ENCODE measurements at regions not wholly inside any gene's neighbourhood (a gene's known extent, or its start where the extent isn't known, plus 50 kb on each side); places are given as distances from the start of the nearest gene placed in this dataset.

DNA sequence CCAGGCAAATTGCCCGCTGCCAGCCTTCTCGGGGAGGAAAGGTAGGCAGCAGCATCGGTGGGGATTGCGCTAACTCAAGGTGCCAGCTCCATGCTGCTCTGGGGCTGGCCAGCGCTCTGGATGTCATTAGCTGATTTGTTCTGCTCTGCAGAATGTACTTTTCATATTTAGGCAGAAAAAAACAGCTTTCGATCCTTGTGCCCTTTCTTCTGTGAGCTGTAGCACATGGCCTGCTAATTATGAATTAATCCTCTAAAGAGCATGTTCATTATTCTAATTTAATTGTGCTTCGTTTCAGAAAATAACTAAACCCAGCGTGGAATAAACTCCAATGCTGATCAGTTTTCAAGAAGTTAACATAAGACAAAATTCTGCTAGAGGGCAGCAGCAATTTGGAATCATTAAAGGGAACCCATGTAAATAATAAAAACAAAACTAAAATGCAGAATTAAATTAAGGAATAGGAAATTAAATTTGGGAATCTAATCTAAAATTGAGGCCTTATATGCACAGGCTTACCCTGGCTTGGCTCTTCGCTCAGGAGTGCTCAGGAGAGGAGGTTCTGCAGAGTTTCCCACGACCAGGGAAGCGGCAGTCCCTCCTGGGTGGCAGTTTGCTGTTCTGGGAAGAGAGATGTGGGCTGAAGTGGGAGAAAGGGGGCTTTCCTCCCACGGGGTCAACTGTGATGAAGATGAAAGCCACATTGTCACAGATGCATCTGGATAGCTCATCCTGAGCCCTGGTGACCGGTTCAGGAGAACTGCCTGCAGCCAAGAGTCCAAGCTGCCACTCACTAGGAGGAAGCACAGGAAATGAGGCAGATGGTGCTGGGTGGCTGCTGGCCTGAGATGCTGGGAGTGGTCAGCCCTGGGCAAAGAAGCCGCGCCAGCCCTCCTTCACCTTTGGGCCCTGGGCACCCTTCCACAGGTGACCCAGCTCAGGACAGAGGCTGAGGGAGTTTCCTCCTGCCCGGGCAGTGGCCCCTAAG is 93.2 kb upstream of the PKDCC start:
- DNase-seq (ENCODE audit: low read depth in 2 of 2) = no peak

DNA sequence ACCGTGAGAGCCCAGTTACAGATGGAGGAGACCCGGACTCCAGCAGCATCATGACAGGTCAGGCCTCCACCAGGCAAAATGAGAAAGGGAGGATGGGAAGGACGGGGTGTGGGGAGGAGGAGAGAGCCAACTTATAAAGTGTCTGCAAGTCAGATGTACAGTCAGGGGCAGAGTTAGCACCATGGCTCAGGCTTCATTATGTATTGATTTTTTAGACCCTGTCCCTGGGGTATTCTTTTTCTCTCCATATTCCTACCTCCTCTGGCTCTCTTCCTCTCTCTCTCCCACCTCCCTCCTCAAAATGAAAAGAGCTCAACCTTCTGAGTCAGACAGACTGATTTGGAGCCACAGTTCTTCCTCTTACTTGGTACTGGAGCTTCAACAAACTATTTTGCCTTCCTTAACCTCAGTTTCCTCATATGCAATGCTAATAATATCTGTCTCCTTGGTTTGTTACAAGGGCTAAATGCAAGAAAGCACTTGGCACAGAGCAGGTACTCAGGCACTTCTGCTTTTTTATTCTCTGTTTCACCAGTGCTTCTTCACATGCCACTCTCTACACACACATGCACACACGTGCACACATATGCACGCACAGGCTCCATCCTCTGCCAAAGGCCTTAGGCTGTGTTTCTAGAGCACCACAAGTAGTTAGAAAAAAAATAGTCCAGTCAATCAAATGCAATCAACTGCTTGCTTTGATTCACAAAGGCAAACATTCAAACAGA is 92.3 kb upstream of the PKDCC start:
- DNase-seq (ENCODE audit: low read depth in 2 of 2) = no peak

DNA sequence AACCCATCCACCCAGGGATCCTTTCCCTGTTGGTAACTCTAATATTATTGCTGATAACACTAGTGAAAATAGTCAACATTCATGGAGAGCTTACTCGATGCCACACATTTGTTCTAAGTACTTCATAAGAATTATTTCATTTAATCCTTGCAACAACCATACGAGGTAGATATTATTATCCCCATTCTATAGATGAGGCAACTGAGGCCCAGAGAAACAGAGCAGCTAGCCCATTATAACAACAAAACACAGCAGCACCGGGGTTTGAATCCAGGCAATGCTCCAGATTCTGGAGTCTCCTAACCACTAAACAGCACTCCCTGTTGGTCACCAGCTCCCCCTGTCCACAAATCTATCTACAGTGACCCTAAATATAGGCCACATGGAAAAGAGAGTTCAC is 90.4 kb upstream of the PKDCC start:
- DNase-seq (ENCODE audit: low read depth in 2 of 2) = no peak

DNA sequence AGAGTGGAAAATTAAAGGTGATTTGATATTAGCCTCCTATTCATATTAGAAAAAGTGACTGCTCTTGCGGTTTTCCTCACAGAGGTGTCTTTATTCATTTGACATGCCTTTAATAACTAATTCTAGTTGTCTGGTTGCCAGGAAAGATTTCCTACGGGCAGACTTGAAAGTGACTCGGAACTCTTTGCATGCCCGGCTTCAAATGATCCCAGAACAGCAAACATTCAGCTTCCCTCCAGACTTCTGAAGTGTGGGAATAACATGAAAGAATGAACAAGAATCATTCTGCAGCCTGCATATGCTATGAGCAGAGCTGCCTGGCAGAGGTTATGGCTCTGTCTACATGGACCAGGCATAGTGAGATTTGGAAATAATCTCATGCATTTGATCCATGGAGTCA is 89.6 kb upstream of the PKDCC start:
- DNase-seq (ENCODE audit: low read depth in 2 of 2) = no peak

DNA sequence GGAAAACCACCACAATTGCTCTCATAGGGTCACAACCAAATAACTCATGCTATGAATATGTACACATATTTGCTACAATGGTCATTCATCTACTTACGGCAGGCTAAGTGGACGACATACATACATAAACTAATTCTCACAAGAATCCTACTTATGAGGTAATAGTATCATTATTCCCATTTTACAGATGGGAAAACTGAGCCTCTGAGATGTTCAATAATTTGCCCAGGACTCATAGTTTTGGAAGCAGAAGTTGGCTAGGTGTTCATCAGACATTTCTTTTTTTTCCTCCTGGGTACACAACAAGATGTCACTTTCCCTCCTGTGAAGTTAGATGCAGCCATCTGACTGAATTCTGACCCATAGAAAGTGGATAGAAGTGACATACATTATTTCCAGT is 89.0 kb upstream of the PKDCC start:
- no peak for DNase-seq (ENCODE audit: low read depth in 2 of 2)

DNA sequence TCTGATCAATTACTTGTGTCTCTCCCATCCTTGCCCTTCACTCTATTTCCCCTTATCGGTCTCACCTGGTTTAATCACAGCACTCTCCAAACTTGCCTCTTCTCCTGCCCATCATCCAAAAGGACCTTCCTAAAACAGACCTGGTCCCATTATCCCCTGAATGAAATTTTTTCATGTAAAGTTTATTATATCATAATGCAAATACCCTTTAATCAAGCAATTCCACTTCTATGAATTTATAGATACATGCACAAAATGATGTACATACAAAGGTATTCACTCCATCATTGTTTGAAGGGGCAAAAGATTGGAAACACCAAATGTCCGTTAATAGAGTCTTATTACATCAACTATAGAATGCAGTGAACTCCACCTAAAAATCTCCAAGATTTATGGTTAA is 88.1 kb upstream of the PKDCC start:
- DNase-seq (ENCODE audit: low read depth in 2 of 2) = no peak

DNA sequence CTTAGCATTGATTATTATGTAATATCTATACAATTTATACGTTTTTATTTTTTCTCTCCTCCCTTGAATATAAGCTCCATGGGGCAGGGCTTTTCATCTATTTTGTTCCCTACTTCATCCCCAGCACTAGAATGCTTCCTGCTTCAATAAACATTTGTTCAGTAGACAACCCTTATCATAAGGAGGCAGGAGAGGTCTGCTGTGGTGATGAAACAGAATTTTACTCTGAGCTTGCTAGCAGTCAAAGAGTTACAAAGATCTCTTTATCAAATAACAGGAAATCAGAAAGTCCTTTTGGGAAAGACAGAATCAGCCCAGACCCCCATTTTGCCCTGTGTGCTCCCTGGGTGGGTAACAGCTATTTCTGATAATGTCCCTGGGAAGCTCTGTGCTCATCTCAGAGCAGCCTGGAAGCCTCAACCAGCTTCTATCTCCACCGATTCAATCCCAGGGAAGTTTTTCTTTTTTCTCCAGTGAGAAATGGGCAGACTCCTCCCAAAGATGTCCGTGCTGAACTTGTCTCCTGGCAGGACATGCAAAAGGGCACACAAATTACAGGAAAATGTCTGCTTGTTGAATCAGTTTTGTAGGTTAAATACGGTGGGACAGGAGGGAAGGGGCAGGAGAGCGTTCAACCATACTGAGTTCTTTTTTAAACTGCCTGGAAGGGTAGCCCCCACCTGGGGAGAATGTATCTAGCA is 84.7 kb upstream of the PKDCC start:
- no peak for DNase-seq (ENCODE audit: low read depth in 2 of 2)

DNA sequence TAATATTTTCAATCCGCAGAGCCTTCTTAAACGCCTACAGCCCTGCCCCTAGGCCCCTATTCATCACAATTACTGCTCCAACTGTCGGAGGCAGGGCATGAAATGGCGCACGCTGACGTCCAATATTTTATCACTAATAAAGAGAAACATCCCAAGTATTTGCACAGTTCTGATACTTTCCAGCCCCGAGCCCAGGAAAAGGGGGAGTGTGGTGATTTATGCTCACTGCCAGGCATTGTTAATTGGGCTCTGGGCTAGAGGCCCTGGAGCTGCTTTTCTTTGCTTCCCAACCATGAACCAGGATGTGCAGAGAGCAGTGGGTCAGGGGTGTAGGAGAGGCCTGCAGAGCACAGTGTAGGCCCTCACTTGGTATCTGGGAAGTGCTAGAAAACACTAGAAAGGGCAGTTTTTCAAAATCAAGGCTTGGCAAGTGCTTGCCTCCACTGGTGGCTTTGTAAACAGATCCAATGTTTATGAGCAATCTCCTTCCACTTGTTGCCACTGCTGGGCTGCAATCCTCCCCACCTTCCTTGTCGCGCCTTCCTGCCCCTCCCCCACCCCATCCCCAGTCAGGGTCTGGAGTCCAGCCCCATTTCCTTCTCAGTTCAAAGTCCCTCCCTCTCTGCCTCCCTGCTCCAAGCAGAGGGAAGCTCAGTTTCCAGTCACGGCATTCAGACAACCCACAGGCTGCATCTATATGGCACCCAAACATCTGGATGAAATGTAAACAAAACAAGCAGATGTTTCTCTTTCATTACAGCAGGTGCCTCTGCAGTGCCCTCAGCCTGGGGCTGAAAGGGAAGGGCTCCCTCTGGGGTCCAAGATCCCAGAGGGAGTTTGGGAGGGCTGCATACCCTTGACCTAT is 83.9 kb upstream of the PKDCC start:
- no peak for DNase-seq (ENCODE audit: low read depth in 2 of 2)

DNA sequence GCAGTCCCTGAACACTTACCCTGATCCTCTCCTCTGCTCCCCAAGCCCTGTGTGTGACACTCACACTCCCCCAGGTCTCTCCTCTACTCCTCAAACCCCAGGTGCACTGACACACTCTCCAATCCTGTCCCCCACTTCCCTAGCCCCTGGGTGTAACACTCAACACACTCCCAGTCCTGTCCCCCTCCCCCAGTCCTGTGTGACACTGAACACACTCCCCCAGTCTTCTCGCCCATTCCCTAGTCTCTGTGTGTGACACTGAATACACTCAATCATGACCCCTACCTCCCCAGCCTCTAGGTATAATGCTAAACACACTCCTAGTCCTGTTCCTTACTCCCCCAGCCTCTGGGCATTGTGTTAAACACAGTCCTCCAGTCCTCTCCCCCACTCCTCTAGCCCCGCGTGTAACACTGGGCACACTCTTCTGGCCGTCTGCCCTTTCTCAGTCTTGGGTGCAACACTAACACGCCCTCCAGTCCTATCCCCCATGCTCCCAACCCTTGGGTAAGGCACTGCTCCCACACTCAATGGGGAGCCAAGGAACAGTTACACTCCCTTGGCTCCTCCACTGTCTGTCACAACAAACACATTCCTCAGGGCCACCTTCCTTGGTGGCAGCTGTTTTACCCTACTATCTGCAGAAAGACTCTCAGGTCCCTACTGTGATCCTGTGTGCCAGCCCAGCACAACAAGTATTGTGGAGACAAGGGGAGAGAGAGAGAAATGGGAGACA is 82.5 kb upstream of the PKDCC start:
- no peak for DNase-seq (ENCODE audit: low read depth in 2 of 2)

DNA sequence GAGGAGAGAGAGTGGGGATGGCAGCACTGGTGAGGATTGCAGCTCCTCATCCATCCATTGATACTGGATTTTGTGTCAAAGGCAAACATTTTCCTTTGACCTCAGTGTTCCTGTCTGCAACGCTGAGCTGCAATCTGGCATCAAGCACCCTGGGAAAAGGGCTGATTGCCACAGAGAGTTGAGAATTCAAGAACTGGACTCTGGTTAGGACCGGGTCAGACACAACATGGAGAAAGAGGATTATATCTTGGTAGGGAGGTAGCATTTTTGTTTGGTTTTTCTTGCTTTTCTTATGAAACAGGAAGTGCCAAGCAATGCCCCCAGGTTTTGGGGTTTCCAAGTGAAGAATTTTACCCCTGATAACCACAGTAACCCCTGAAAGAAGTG is 81.9 kb upstream of the PKDCC start:
- no peak for DNase-seq (ENCODE audit: low read depth in 2 of 2)

DNA sequence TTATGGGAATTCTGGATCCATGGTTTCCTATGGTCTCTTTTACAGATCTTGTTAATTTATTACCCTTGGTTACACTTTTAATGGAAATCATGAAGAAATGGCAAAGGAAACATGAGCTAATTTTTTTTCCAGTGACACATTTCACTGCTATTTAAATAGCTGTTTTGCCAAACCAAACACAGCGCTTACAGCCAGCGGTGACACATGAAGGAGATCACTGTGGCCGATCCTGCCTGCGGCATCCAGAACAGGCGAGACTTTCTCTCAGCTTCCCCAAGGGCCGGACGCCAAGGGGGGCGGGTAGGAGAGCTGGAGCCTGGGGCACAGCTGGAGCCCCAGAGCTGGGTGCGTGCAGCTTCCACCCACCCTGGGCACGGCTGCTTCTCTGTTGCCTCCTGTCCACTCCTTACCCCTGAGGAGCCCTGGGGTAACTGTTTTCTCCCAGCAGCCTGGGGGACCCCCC is 81.4 kb upstream of the PKDCC start:
- no peak for DNase-seq (ENCODE audit: low read depth in 2 of 2)

DNA sequence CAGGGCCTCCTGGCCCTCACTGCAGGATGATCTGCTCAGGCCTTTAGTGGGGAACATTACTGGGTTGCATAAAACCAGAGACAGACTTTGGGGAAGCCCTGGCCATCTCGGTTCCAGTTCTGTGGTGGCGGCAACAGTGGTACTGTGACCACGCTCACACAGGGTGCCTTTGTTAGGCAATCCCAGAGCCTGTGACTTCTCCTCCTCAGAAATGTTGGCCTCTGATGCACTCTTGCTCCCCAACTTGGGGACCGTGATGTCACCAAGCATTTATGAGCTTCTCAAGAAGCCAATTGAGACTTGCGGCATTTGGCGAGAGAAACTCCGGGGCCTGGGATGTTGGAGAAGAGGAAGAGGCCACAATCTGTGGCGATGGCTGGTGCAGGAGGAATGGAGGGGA is 80.9 kb upstream of the PKDCC start:
- no peak for DNase-seq (ENCODE audit: low read depth in 2 of 2)

DNA sequence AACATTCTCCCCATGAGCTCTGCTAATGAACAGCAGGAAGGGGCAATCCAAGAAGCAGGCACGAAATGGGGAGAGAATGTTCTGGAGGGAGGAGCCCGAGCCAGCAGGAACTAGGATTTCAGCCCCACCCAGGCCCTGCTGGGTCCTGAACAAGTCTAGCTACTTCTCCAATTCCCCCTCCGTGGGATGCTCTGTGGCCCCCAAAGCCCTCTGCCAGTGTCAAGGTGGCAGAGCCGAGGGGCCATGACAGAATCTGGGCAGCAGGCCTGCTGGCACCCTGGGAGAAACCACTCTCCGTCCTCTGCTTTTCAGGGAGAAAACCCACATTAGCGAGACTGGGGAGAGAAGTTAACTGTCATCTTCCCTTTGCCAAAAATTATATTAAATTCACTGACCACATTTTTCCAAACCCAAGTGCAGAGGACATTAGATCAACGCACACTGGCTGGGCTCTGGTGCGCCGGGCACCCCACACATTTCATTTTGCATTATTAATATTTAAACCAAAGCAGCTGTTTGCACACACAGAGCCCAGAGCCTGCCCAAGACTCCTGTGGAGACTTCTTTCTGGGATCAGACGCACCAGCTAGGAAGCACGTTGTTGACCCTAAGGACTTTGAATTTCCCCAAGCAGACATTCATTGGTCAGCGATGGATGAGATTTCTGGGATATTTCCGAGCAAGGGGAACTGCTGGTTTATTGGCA is 80.2 kb upstream of the PKDCC start:
- no peak for DNase-seq (ENCODE audit: low read depth in 2 of 2)

DNA sequence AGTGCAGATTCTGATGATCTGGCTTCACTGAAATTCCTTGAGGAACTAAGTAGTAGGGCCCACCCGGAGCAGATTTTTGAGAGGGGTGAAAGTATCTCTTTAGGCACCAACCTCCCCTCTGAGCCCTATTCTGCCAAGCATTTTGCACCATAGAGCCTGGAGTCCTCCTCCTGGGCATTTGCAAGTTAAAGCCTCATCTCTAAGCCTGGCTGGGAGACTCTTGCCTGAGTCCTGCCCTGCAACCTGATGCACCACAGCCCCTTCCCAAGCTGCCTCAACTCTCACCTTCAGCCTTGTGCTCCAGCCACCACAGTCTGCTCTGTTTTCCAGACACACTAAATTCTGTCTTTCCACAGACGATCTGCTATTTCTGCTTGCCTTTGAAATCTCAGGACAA is 79.6 kb upstream of the PKDCC start:
- no peak for DNase-seq (ENCODE audit: low read depth in 2 of 2)

DNA sequence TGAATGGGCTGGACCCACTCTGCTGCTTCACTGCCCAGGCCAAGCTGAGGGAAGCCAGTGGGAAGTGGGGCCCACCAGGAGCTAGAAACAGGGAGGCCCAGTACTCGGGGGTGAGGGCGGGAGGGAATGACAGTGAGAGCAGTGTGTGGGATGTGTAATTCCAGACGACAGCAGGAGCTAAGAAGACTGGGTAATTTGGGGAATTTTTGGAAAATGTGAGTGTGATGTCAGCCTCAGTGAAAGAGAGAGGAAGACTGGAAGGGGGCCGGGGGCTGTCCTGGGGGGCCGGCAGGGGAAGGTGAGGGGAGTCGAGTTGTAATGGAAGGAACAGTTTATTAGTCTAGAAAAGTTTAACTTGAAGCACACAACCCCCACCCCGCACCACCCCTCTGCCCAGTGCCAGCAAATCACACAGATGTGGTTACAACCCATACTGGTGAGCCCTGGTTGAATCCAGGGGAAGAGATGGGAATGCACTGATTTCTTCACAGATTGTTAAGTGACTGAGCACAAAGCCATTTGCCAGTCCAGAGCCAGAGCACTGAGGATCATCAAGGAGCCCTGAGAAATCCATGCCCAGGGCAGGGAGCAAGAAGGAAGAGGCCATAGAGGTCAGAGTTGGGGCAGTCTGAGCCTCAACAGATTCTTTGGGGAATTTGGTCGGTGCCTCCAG is 76.7 kb upstream of the PKDCC start:
- no peak for DNase-seq (ENCODE audit: low read depth in 2 of 2)

DNA sequence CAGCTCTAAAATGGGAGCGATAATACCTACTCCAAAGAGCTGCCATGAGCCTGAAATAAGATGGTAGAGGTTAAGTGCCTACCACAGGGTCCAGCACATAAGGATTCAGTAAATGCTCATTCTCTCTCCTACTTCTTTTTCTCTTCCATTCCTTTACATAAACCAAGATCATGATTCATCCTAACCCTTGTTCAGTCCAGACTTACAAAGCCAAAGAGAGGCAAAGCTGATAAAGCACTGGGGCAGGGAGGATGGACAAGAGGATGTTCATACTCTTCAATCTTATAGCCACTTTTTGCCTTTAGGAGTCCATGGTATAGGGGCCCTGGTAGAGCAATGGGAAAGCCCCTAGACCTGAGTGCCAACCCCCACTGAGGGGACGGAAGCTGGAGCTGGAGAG is 75.6 kb upstream of the PKDCC start:
- DNase-seq (ENCODE audit: low read depth in 2 of 2) = no peak

DNA sequence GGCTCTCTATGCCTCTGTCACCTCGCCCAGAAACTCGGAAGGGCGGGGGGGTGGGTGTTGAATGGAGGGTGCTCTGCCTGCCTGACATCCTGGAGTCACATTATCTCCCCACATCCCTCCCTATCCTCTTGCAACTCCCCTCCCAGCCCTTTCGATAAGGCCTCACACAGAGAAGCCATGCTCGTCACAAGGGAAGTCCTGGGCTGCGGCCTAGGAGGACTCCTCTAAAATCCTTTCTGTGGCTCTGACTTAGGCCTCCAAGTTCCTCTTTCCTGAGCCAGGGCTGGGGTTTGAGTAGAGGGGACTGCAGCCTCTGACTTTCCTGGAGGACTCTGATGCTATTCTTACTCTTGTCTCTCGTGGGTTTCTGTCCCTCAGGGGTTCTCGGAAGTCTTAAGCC is 75.0 kb upstream of the PKDCC start:
- DNase-seq (ENCODE audit: low read depth in 2 of 2) = no peak

DNA sequence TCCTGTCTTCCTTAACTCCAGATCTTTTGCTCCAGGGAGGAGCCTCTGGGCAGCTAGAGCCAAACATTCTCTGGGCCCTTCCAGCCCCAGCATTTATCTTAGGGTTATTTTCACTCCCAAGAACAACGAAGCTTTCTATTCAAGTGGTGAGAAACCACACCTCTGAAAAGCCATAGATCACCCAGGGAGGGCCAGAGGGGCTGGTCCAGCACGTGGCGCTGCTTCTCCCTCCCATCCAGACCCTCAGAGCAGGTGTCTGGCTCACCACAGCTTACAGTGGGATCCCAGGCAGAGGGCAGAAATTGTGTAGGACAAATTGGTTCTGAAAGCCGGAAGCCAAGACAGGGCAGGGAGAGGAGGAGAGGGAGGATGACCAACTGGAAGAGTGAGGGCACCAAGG is 74.0 kb upstream of the PKDCC start:
- DNase-seq (ENCODE audit: low read depth in 2 of 2) = no peak

DNA sequence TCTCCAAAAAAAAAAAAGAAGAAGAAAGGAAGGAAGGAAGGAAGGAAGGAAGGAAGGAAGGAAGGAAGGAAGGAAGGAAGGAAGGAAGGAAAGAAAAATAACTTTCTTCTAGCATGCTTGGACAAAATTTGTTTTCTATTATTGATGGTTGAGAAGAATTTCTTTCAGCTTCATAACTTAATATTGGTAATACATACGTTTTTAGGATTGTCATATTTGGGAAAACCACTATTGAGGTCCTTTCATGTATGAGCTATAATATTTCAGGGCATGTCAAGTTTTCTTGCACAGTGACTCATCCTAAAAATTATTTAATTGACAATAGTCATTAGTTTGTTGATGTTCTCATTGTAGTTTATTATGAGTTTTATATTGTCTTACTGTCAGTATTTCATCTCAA is 66.4 kb upstream of the PKDCC start:
- no peak for DNase-seq (ENCODE audit: low read depth in 2 of 2)
